CD14-positive monocyte (primary cell): ENCODE measurements at regions not wholly inside any gene's neighbourhood (a gene's known extent, or its start where the extent isn't known, plus 50 kb on each side); places are given as distances from the start of the nearest gene placed in this dataset.

Experiments used
- DNase-seq, 3 donors: peaks; one replicate each; pipeline ENCODE4 v3.0.0-alpha.2; 2011 to 2022
- H2AFZ ChIP-seq: 2 replicates; pipeline ENCODE4 v1.6.0; 2012; ENCODE audit warnings: mild to moderate bottlenecking, low read depth, low read length, inconsistent platforms; ENCODE audit not compliant: insufficient read depth, poor library complexity, severe bottlenecking
- H3K27ac ChIP-seq, 2 donors: 1 replicate in 1 of 2; 2 replicates in 1 of 2; pipeline ENCODE4 v1.5.1; 2012 to 2013; ENCODE audit warnings: low read length in 2 of 2, control low read depth in 1 of 2, inconsistent platforms in 1 of 2, low read depth in 1 of 2, mild to moderate bottlenecking in 1 of 2
- H3K27me3 ChIP-seq, 2 donors: one replicate each; pipeline versions ENCODE4 v1.6.0 to v1.6.1; 2011 to 2013; ENCODE audit warnings: low read length in 2 of 2; ENCODE audit not compliant: control insufficient read depth in 2 of 2, insufficient read depth in 2 of 2
- H3K36me3 ChIP-seq, 2 donors: replicated peaks in 1 of 2; 1 replicate in 1 of 2; 2 replicates in 1 of 2; pipeline versions ENCODE4 v1.5.1 to v1.6.1; 2012 to 2013; ENCODE audit warnings: low read length in 2 of 2, control low read depth in 1 of 2, inconsistent platforms in 1 of 2, mild to moderate bottlenecking in 1 of 2; ENCODE audit not compliant: insufficient read depth in 2 of 2, control insufficient read depth in 1 of 2
- H3K4me1 ChIP-seq, 2 donors: 1 replicate in 1 of 2; 2 replicates in 1 of 2; pipeline versions ENCODE4 v1.5.1 to v1.6.1; 2012 to 2013; ENCODE audit warnings: low read length in 2 of 2, control low read depth in 1 of 2, inconsistent platforms in 1 of 2, mild to moderate bottlenecking in 1 of 2, moderate library complexity in 1 of 2; ENCODE audit not compliant: insufficient read depth in 2 of 2, control insufficient read depth in 1 of 2
- H3K4me2 ChIP-seq: replicated peaks from 2 replicates; pipeline ENCODE3; 2012; ENCODE audit warnings: low read length, moderate library complexity, mild to moderate bottlenecking; ENCODE audit not compliant: poor library complexity, severe bottlenecking; ENCODE audit errors: extremely low read depth
- H3K4me3 ChIP-seq, 3 experiments: fragments of 200-600 bp in 1 of 3; sonication (generic) in 1 of 3; replicated peaks in 1 of 3; 1 replicate in 2 of 3; 2 replicates in 1 of 3; pipeline ENCODE4 v1.5.1; 2011 to 2013; ENCODE audit warnings: low read length in 3 of 3, mild to moderate bottlenecking in 3 of 3, control low read depth in 2 of 3, low read depth in 2 of 3, inconsistent platforms in 1 of 3, moderate library complexity in 1 of 3
- H3K79me2 ChIP-seq: 2 replicates; pipeline ENCODE4 v1.6.0; 2012; ENCODE audit warnings: mild to moderate bottlenecking, control low read depth, inconsistent platforms, low read length, moderate library complexity; ENCODE audit not compliant: insufficient read depth
- H3K9ac ChIP-seq: 2 replicates; pipeline ENCODE4 v1.6.0; 2017; ENCODE audit warnings: low read length, mild to moderate bottlenecking; ENCODE audit not compliant: insufficient read depth, poor library complexity, severe bottlenecking
- H3K9me3 ChIP-seq, 2 donors: replicated peaks in 1 of 2; 1 replicate in 1 of 2; 2 replicates in 1 of 2; pipeline versions ENCODE4 v1.5.1 to v1.6.1; 2012 to 2013; ENCODE audit warnings: low read length in 2 of 2, control low read depth in 1 of 2; ENCODE audit not compliant: control insufficient read depth in 1 of 2, insufficient read depth in 1 of 2
- H4K20me1 ChIP-seq: 2 replicates; pipeline ENCODE4 v1.6.0; 2012; ENCODE audit warnings: mild to moderate bottlenecking, low read length, control low read depth, moderate library complexity; ENCODE audit not compliant: insufficient read depth
- H3K27ac Mint-ChIP-seq, 7 donors: one replicate each; pipeline ENCODE4 v1.8.0; 2020; ENCODE audit warnings: mild to moderate bottlenecking in 7 of 7, mixed read lengths in 7 of 7, moderate library complexity in 6 of 7, inconsistent platforms in 2 of 7
- H3K27me3 Mint-ChIP-seq, 3 donors: one replicate each; pipeline ENCODE4 v1.8.0; 2021 to 2022; ENCODE audit warnings: low read depth in 3 of 3, mild to moderate bottlenecking in 3 of 3, mixed read lengths in 3 of 3, moderate library complexity in 3 of 3, inconsistent platforms in 1 of 3
- H3K36me3 Mint-ChIP-seq, 2 donors: one replicate each; pipeline ENCODE4 v1.8.0; 2020; ENCODE audit warnings: mixed read lengths in 2 of 2, inconsistent platforms in 1 of 2, mild to moderate bottlenecking in 1 of 2
- H3K4me1 Mint-ChIP-seq: one replicate; pipeline ENCODE4 v1.8.0; 2020; ENCODE audit warnings: mild to moderate bottlenecking, mixed read lengths
- H3K4me3 Mint-ChIP-seq, 2 donors: one replicate each; pipeline ENCODE4 v1.8.0; 2020; ENCODE audit warnings: mild to moderate bottlenecking in 2 of 2, mixed read lengths in 2 of 2, moderate library complexity in 1 of 2
- H3K9me3 Mint-ChIP-seq, 7 donors: one replicate each; pipeline ENCODE4 v1.8.0; 2020 to 2022; ENCODE audit warnings: mixed read lengths in 7 of 7, mild to moderate bottlenecking in 6 of 7, moderate library complexity in 6 of 7, inconsistent platforms in 2 of 7
- WGBS: methylation state at CpG from one replicate; pipeline ENCODE4 v1.1.5; 2013; ENCODE audit warnings: missing lambda C conversion rate; ENCODE audit not compliant: insufficient coverage; 5-methylcytosine and 5-hydroxymethylcytosine counted together
- intact Hi-C, 2 donors: fragments of 100-400 bp; cut with micrococcal nuclease; formaldehyde crosslinking; loops; one replicate each; pipeline versions ENCODE4 v1.15.0 to v1.15.1; 2023
- TF ChIP-seq, protein P1 (sequence below): fragments of 200-600 bp; IDR thresholded peaks from one replicate; pipeline ENCODE4 v1.8.0; 2022; ENCODE audit warnings: antibody characterized with exemption, mild to moderate bottlenecking

DNA sequence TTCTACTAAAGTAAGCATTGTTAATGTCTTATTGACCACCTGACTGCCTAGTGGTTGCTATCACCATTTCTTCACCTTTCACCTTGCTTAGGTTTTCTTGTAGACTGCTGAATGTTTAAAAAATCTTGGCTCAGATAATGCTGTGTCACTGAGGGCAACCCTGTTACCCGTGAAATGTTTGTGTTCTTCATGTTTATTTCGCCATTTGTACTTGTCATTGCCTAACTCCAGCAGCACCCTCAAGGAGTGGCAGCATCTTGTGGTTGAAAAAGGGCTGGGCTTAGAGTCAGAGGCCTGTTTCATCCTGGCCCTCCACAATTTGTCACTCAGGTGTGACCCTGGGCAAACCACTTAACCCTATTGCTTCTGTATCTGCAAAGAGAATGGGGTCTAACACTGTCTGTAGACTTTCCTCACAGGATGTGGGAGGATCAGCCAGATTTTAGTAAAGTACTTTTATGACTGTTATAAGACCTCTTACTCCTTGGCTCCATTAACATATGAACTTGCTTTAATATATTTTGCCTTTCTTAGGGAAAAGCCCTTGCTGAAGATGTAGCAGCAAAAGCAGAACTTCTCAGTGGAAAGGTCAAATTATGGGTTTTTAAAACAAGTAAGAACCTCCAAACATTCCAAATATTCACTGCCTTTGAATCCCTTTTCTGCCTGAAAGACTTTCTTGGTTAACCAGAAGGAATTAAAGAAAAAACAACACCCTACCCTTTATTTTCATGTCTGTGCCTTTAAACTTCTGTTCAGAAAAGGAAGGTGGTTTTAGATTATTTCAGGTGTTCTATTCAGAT, 154.5 kb upstream of the C11orf87 start:
- peaks cover 5 to 18% (median 14%) of the 10 kb centered on the region in 7 donors for H3K9me3 Mint-ChIP-seq
- Histone ChIP-seq H3K27ac (no peak overlapping the region), H2AFZ (no peak overlapping the region), H3K79me2 (no peaks in the 10 kb centered on the region), H3K36me3 (no peaks in the 10 kb centered on the region), H3K4me2 (no peak overlapping the region), H3K4me3 (no peak overlapping the region), H3K9ac (no peak overlapping the region), H3K4me1 (no peaks in the 10 kb centered on the region), H3K9me3 (peaks cover 7 to 13% of the 10 kb centered on the region in 2 donors), H3K27me3 (no peaks in the 10 kb centered on the region), H4K20me1 (no peaks in the 10 kb centered on the region)
- no CpG with 5 or more reads among the region's 2 CpGs for WGBS
- TF ChIP-seq, protein P1, sequence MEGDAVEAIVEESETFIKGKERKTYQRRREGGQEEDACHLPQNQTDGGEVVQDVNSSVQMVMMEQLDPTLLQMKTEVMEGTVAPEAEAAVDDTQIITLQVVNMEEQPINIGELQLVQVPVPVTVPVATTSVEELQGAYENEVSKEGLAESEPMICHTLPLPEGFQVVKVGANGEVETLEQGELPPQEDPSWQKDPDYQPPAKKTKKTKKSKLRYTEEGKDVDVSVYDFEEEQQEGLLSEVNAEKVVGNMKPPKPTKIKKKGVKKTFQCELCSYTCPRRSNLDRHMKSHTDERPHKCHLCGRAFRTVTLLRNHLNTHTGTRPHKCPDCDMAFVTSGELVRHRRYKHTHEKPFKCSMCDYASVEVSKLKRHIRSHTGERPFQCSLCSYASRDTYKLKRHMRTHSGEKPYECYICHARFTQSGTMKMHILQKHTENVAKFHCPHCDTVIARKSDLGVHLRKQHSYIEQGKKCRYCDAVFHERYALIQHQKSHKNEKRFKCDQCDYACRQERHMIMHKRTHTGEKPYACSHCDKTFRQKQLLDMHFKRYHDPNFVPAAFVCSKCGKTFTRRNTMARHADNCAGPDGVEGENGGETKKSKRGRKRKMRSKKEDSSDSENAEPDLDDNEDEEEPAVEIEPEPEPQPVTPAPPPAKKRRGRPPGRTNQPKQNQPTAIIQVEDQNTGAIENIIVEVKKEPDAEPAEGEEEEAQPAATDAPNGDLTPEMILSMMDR, result no peak
- no peak overlapping the region for H3K4me3 Mint-ChIP-seq
- peaks cover 3% of the 10 kb centered on the region for H3K4me1 Mint-ChIP-seq
- intact Hi-C loops, result no loop called here
- no peak overlapping the region for H3K27ac Mint-ChIP-seq
- no peak for DNase-seq
- no peaks in the 10 kb centered on the region for H3K36me3 Mint-ChIP-seq
- no peaks in the 10 kb centered on the region for H3K27me3 Mint-ChIP-seq

DNA sequence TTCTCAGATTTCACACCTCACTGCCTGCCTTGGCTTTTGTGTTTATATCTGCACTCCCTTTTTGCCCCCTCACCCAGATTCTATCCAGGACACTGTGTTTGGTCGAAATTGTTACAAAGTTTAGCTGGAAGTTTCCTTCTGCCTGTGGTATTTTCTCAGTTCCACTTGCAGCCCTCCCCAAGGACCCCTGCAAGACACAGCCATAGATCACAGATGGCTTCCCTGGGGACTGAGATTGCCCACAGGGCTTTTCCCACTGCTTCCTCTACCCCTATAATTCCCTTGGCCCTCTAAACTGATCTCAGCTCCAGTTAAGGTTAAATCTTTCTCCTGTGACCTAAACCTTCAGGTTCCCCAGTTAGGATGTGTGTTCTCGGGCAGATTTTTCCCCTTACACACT, 146.1 kb upstream of the C11orf87 start:
- Mint-ChIP-seq H3K9me3 (peaks cover 3 to 23% (median 16%) of the 10 kb centered on the region in 7 donors), H3K4me1 (no peaks in the 10 kb centered on the region), H3K36me3 (no peaks in the 10 kb centered on the region), H3K4me3 (no peak overlapping the region), H3K27ac (peak overlapping the region in 1 of 7 donors; percentile 13), H3K27me3 (peaks cover 0 to 2% (median 0%) of the 10 kb centered on the region in 3 donors)
- Histone ChIP-seq H3K27ac (no peak overlapping the region), H3K4me3 (no peak overlapping the region), H3K9ac (no peak overlapping the region), H3K36me3 (no peaks in the 10 kb centered on the region), H3K79me2 (no peaks in the 10 kb centered on the region), H3K4me1 (no peaks in the 10 kb centered on the region), H3K4me2 (no peak overlapping the region), H3K27me3 (no peaks in the 10 kb centered on the region), H3K9me3 (peaks cover 8 to 13% of the 10 kb centered on the region in 2 donors), H4K20me1 (no peaks in the 10 kb centered on the region), H2AFZ (no peak overlapping the region)
- TF ChIP-seq, protein P1, result no peak
- no peak for DNase-seq
- intact Hi-C loops, result no loop called here
- WGBS, result 77% methylated on average over 2 of the region's 2 CpGs
